DND-41 (cell line): ENCODE measurements at regions not wholly inside any gene's neighbourhood (a gene's known extent, or its start where the extent isn't known, plus 50 kb on each side); places are given as distances from the start of the nearest gene placed in this dataset.

Source experiments
- ATAC-seq: fragments of 200-7000 bp; cut with Tn5 transposase; 3 replicates; pipeline ENCODE4 v1.9.1; 2021; ENCODE audit warnings: low read depth; ENCODE audit not compliant: insufficient read depth
- DNase-seq: peaks from one replicate; pipeline ENCODE4 v3.0.0-alpha.2; 2020
- H2AFZ ChIP-seq: 2 replicates; pipeline ENCODE4 v1.6.0; 2012; ENCODE audit warnings: low read depth, low read length
- H3K27ac ChIP-seq: 2 replicates; pipeline ENCODE4 v1.5.1; 2012; ENCODE audit warnings: low read length, inconsistent platforms
- H3K27me3 ChIP-seq: fragments of 200-600 bp; sonication (generic); 2 replicates; pipeline ENCODE4 v1.6.0; 2012; ENCODE audit warnings: low read length, mild to moderate bottlenecking, inconsistent platforms; ENCODE audit not compliant: insufficient read depth, poor library complexity
- H3K36me3 ChIP-seq: 2 replicates; pipeline ENCODE4 v1.5.1; 2012; ENCODE audit warnings: low read length, inconsistent platforms; ENCODE audit not compliant: insufficient read depth
- H3K4me1 ChIP-seq: 2 replicates; pipeline ENCODE4 v1.5.1; 2012; ENCODE audit warnings: mild to moderate bottlenecking, low read length; ENCODE audit not compliant: insufficient read depth
- H3K4me2 ChIP-seq: 2 replicates; pipeline ENCODE4 v1.6.0; 2012; ENCODE audit warnings: mild to moderate bottlenecking, moderate library complexity, low read length, inconsistent platforms; ENCODE audit not compliant: insufficient read depth
- H3K4me3 ChIP-seq, 2 experiments: fragments of 200-600 bp in 1 of 2; shearing (Covaris generic) in 1 of 2; 2 replicates each; pipeline ENCODE4 v1.5.1; 2012 to 2016; ENCODE audit warnings: inconsistent platforms in 2 of 2, low read length in 2 of 2, mild to moderate bottlenecking in 2 of 2, low read depth in 1 of 2, moderate library complexity in 1 of 2
- H3K79me2 ChIP-seq: 2 replicates; pipeline ENCODE4 v1.6.0; 2012; ENCODE audit warnings: low read length, inconsistent platforms; ENCODE audit not compliant: insufficient read depth
- H3K9ac ChIP-seq: 2 replicates; pipeline ENCODE4 v1.6.0; 2012; ENCODE audit warnings: low read depth, mild to moderate bottlenecking, inconsistent platforms, low read length, moderate library complexity
- H3K9me3 ChIP-seq: 2 replicates; pipeline ENCODE4 v1.5.1; 2012; ENCODE audit warnings: low read length, moderate library complexity, mild to moderate bottlenecking, inconsistent platforms; ENCODE audit not compliant: insufficient read depth, severe bottlenecking
- H4K20me1 ChIP-seq: 2 replicates; pipeline ENCODE4 v1.6.0; 2012; ENCODE audit warnings: low read length; ENCODE audit not compliant: insufficient read depth
- CTCF ChIP-seq: IDR thresholded peaks from 2 replicates; pipeline ENCODE4 v1.5.1; 2012; ENCODE audit warnings: borderline replicate concordance, low read length, moderate library complexity, mild to moderate bottlenecking; ENCODE audit not compliant: poor library complexity, severe bottlenecking; ENCODE audit errors: extremely low read depth
- EZH2 ChIP-seq: IDR thresholded peaks from 3 replicates; pipeline ENCODE4 v1.6.1; 2012; ENCODE audit warnings: borderline replicate concordance, low read depth, mild to moderate bottlenecking, moderate library complexity, low read length, inconsistent platforms; ENCODE audit not compliant: severe bottlenecking

GRCh38 chr20:39289316-39289715 is 327.2 kb downstream of the DHX35 start:
- H3K4me2 ChIP-seq: no peak overlapping the region
- no peaks in the 10 kb centered on the region for H3K27me3 ChIP-seq
- H2AFZ ChIP-seq: no peak overlapping the region
- H4K20me1 ChIP-seq: no peaks in the 10 kb centered on the region
- H3K36me3 ChIP-seq: no peaks in the 10 kb centered on the region
- no peak overlapping the region for H3K4me3 ChIP-seq
- ATAC-seq (0 out of 3 replicates have a peak, but pooled peaks have one; percentile 24), DNase-seq (no peak)
- H3K9ac ChIP-seq: no peak overlapping the region
- H3K79me2 ChIP-seq: no peaks in the 10 kb centered on the region
- peaks cover 17% of the 10 kb centered on the region for H3K9me3 ChIP-seq
- H3K4me1 ChIP-seq: peaks cover 2% of the 10 kb centered on the region
- no peak overlapping the region for H3K27ac ChIP-seq
- TF ChIP-seq CTCF: peak; percentile 53
- TF ChIP-seq EZH2: no peak

GRCh38 chr20:39283464-39283863 is 321.3 kb downstream of the DHX35 start:
- DNase-seq: no peak

DNA sequence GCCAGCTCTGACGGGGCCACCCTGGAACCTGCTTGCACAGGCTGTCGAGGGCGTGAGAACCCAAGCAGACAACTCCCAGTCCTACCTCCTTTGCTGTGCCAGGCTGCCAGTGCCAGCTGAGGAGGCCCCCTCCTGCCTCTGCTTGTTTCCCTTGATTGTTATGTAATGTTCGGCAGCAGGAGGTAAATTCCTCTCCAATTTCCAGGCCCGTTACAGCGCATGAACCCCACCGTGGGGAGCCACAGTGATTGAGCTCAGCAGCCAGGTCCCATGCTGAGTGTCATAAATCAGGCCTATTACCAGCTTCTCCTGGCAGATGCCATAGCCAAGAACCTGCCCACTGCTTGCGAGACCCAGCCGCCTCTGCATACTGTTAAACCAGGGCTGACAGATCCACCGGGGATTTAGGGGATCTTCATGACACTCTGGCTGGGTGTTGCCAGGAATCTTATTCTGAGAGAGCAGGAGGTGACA is 320.5 kb downstream of the DHX35 start:
- no peaks in the 10 kb centered on the region for H3K36me3 ChIP-seq
- no peaks in the 10 kb centered on the region for H3K4me1 ChIP-seq
- H3K9ac ChIP-seq: no peak overlapping the region
- H4K20me1 ChIP-seq: no peaks in the 10 kb centered on the region
- no peak overlapping the region for H3K4me2 ChIP-seq
- no peak overlapping the region for H2AFZ ChIP-seq
- H3K9me3 ChIP-seq: peaks cover 7% of the 10 kb centered on the region
- TF ChIP-seq EZH2 (no peak), CTCF (no peak)
- no peaks in the 10 kb centered on the region for H3K79me2 ChIP-seq
- no peak for DNase-seq
- H3K4me3 ChIP-seq: no peak overlapping the region
- ATAC-seq: no peak
- no peaks in the 10 kb centered on the region for H3K27me3 ChIP-seq
- H3K27ac ChIP-seq: no peak overlapping the region

More at GRCh38 chr20:39283464-39283863, 321.3 kb downstream of the DHX35 start:
- H2AFZ ChIP-seq: no peak overlapping the region
- no peaks in the 10 kb centered on the region for H3K27me3 ChIP-seq
- TF ChIP-seq EZH2 (no peak), CTCF (no peak)
- H3K36me3 ChIP-seq: no peaks in the 10 kb centered on the region
- no peak overlapping the region for H3K9ac ChIP-seq
- H3K4me2 ChIP-seq: no peak overlapping the region
- no peaks in the 10 kb centered on the region for H3K4me1 ChIP-seq
- no peaks in the 10 kb centered on the region for H4K20me1 ChIP-seq
- no peak overlapping the region for H3K4me3 ChIP-seq
- H3K27ac ChIP-seq: no peak overlapping the region
- no peak for ATAC-seq
- H3K9me3 ChIP-seq: peaks cover 13% of the 10 kb centered on the region
- no peaks in the 10 kb centered on the region for H3K79me2 ChIP-seq

DNA sequence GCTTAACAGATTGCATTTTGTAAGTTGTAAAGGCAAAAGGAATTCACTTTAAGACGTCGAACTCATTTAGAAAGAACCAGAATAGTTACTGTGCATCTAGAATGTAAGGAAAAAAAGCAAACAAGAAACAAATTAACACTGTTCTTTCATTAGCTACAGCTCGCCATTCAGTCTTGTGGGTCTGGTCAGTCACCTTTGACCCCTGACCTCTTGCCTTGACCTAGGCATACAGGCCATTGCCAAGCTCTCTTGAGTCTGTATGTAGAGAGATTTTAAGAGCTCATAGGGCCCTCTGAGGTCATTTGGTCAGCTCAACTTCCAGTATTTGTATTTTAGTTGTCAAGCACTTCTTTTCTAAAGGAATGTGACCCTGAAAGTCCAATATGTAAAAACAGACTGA is 318.7 kb downstream of the DHX35 start:
- ATAC-seq: no peak
- Histone ChIP-seq H3K36me3 (no peaks in the 10 kb centered on the region), H3K9me3 (peaks cover 3% of the 10 kb centered on the region), H3K79me2 (no peaks in the 10 kb centered on the region), H4K20me1 (no peaks in the 10 kb centered on the region), H3K4me3 (no peak overlapping the region), H3K9ac (no peak overlapping the region), H3K4me2 (no peak overlapping the region), H3K4me1 (no peaks in the 10 kb centered on the region), H3K27ac (no peak overlapping the region), H3K27me3 (no peaks in the 10 kb centered on the region), H2AFZ (no peak overlapping the region)
- DNase-seq: no peak
- TF ChIP-seq EZH2 (no peak), CTCF (no peak)
